Upper lobe of left lung (tissue), 4 donors: ENCODE measurements at regions not wholly inside any gene's neighbourhood (a gene's known extent, or its start where the extent isn't known, plus 50 kb on each side); places are given as distances from the start of the nearest gene placed in this dataset.

ENCODE experiments used
- CTCF ChIP-seq, 6 experiments: fragments of 450-650 bp in 4 of 6; fragments of 200-600 bp in 2 of 6; sonication (generic) in 2 of 6; IDR thresholded peaks; one replicate each; pipeline ENCODE4 v1.5.1; 2016 to 2019; ENCODE audit warnings: antibody characterized with exemption in 6 of 6
- POLR2AphosphoS5 ChIP-seq, 2 donors: sonication (generic); formaldehyde crosslinking; IDR thresholded peaks; one replicate each; pipeline ENCODE4 v1.5.1; 2017; ENCODE audit warnings: antibody characterized with exemption in 2 of 2

- TF ChIP-seq POLR2AphosphoS5 (IDR thresholded peaks at IDR 0.05) (no peak), CTCF (IDR thresholded peaks at IDR 0.05) (no peak)
Observed at GRCh38 chr9:15073620-15074019, 163.4 kb upstream of the FREM1 start.
